ENCODE measurements at regions not wholly inside any gene's neighbourhood (a gene's known extent, or its start where the extent isn't known, plus 50 kb on each side); places are given as distances from the start of the nearest gene placed in this dataset.

DNA sequence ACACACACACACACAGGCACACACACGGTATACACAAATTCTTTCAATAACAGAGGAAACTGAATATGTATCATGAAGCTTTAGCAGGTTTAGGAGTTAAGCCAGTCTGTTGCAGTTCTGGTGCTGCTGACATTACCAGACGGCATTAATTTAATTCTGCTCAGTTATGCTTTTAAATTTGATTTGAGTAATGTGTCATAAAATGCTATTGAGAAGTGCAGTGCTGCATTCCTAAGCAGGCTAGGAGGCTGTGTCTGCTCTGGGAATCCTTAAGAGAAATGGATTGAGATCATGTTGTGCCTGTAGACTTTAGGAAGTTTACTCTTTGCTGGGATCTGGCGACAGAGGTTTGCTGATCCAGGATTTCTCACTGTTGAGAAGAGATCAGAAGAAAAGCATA, 733.8 kb downstream of the BRINP1 start:
- TF ChIP-seq, protein P1, sequence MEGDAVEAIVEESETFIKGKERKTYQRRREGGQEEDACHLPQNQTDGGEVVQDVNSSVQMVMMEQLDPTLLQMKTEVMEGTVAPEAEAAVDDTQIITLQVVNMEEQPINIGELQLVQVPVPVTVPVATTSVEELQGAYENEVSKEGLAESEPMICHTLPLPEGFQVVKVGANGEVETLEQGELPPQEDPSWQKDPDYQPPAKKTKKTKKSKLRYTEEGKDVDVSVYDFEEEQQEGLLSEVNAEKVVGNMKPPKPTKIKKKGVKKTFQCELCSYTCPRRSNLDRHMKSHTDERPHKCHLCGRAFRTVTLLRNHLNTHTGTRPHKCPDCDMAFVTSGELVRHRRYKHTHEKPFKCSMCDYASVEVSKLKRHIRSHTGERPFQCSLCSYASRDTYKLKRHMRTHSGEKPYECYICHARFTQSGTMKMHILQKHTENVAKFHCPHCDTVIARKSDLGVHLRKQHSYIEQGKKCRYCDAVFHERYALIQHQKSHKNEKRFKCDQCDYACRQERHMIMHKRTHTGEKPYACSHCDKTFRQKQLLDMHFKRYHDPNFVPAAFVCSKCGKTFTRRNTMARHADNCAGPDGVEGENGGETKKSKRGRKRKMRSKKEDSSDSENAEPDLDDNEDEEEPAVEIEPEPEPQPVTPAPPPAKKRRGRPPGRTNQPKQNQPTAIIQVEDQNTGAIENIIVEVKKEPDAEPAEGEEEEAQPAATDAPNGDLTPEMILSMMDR (IDR thresholded peaks at IDR 0.05): no peak
- TF ChIP-seq POLR2A (IDR thresholded peaks at IDR 0.05): no peak

Data from adrenal gland (tissue), 5 donors.